OCI-LY1 (cell line): ENCODE measurements at regions not wholly inside any gene's neighbourhood (a gene's known extent, or its start where the extent isn't known, plus 50 kb on each side); places are given as distances from the start of the nearest gene placed in this dataset.
"Not testable (repeated sequence)": the region's sequence is repeated elsewhere in the genome, so short reads cannot be mapped to it uniquely, and the experiment has no call there.

Experiments
- H2AFZ ChIP-seq: fragments of 200-600 bp; sonication (generic), shearing (Covaris generic); 2 replicates; pipeline ENCODE4 v1.6.0; 2014; ENCODE audit warnings: antibody characterized with exemption, mild to moderate bottlenecking, low read length
- H3F3A ChIP-seq: fragments of 200-600 bp; sonication (generic), shearing (Covaris generic); 2 replicates; pipeline ENCODE4 v1.6.0; 2014; ENCODE audit warnings: mild to moderate bottlenecking, antibody characterized with exemption, low read length, moderate library complexity; ENCODE audit not compliant: insufficient read depth
- H3K27ac ChIP-seq: fragments of 200-600 bp; sonication (generic); 2 replicates; pipeline ENCODE4 v1.5.1; 2014; ENCODE audit warnings: low read length, mixed run types, mild to moderate bottlenecking, low read depth; ENCODE audit not compliant: poor library complexity, severe bottlenecking
- H3K27me3 ChIP-seq: fragments of 200-600 bp; sonication (generic); 2 replicates; pipeline ENCODE4 v1.6.0; 2014; ENCODE audit warnings: antibody characterized with exemption, mild to moderate bottlenecking, low read length, moderate library complexity; ENCODE audit not compliant: insufficient read depth
- H3K36me3 ChIP-seq: fragments of 200-600 bp; sonication (generic); 2 replicates; pipeline ENCODE4 v1.6.1; 2014; ENCODE audit warnings: mild to moderate bottlenecking, antibody characterized with exemption, low read length, moderate library complexity, mixed read lengths; ENCODE audit not compliant: insufficient read depth
- H3K4me1 ChIP-seq: fragments of 200-600 bp; sonication (generic); 2 replicates; pipeline ENCODE4 v1.5.1; 2014; ENCODE audit warnings: mild to moderate bottlenecking, low read length, moderate library complexity; ENCODE audit not compliant: insufficient read depth, severe bottlenecking
- H3K4me2 ChIP-seq: fragments of 200-600 bp; sonication (generic), shearing (Covaris generic); 2 replicates; pipeline ENCODE4 v1.6.1; 2014; ENCODE audit warnings: low read length
- H3K4me3 ChIP-seq: fragments of 200-600 bp; sonication (generic); 2 replicates; pipeline ENCODE4 v1.5.1; 2014; ENCODE audit warnings: low read length, low read depth, mild to moderate bottlenecking, mixed read lengths; ENCODE audit not compliant: poor library complexity, severe bottlenecking
- H3K79me2 ChIP-seq: fragments of 200-600 bp; shearing (Covaris generic); 2 replicates; pipeline ENCODE4 v1.6.1; 2016; ENCODE audit warnings: mixed run types, low read length, mixed read lengths; ENCODE audit not compliant: insufficient read depth
- H3K9ac ChIP-seq: fragments of 200-600 bp; sonication (generic), shearing (Covaris generic); 2 replicates; pipeline ENCODE4 v1.6.1; 2014; ENCODE audit warnings: mild to moderate bottlenecking, low read length, mixed read lengths
- H3K9me2 ChIP-seq: fragments of 200-600 bp; sonication (generic), shearing (Covaris generic); 2 replicates; pipeline ENCODE4 v1.6.1; 2014; ENCODE audit warnings: low read depth, mild to moderate bottlenecking, low read length, mixed read lengths
- H3K9me3 ChIP-seq: fragments of 200-600 bp; shearing (Covaris generic); 2 replicates; pipeline ENCODE4 v1.6.1; 2014; ENCODE audit warnings: low read length, mixed read lengths
- H4K20me1 ChIP-seq: fragments of 200-600 bp; sonication (generic), shearing (Covaris generic); 2 replicates; pipeline ENCODE4 v1.6.0; 2016; ENCODE audit warnings: mild to moderate bottlenecking, low read length; ENCODE audit not compliant: insufficient read depth
- CTCF ChIP-seq: fragments of 200-600 bp; sonication (generic), shearing (Covaris generic); IDR thresholded peaks from 2 replicates; pipeline ENCODE4 v1.5.1; 2017; ENCODE audit warnings: mild to moderate bottlenecking, antibody characterized with exemption, low read length, moderate library complexity, mixed read lengths
- EZH2 ChIP-seq: fragments of 200-600 bp; sonication (generic), shearing (Covaris generic); IDR thresholded peaks from 2 replicates; pipeline ENCODE4 v1.8.0; 2017; ENCODE audit warnings: borderline replicate concordance, mixed run types, mild to moderate bottlenecking, antibody characterized with exemption, low read length, moderate library complexity, mixed read lengths

- Histone ChIP-seq H3K27ac (no peak overlapping the region), H3K4me1 (no peaks in the 10 kb centered on the region), H3K36me3 (no peaks in the 10 kb centered on the region), H2AFZ (peak overlapping the region; percentile 82; the same call in 1 of the 2 replicates), H3K9me3 (no peaks in the 10 kb centered on the region), H3K79me2 (no peaks in the 10 kb centered on the region), H3K9ac (no peak overlapping the region), H3K4me3 (no peak overlapping the region), H3F3A (no peaks in the 10 kb centered on the region), H3K9me2 (no peaks in the 10 kb centered on the region), H3K4me2 (no peak overlapping the region), H3K27me3 (no peaks in the 10 kb centered on the region), H4K20me1 (no peaks in the 10 kb centered on the region)
- TF ChIP-seq CTCF (no peak), EZH2 (no peak)
Measured at GRCh38 chr4:134057356-134057755, 144.2 kb downstream of the PABPC4L start.

GRCh38 chr4:134046221-134046620, 155.4 kb downstream of the PABPC4L start:
- not testable (repeated sequence) for H2AFZ ChIP-seq, H3K27ac ChIP-seq, H3K9ac ChIP-seq, H3K4me3 ChIP-seq, H3K27me3 ChIP-seq, H3K79me2 ChIP-seq, H4K20me1 ChIP-seq, H3F3A ChIP-seq, H3K4me1 ChIP-seq, H3K9me2 ChIP-seq, H3K36me3 ChIP-seq, H3K4me2 ChIP-seq, H3K9me3 ChIP-seq

GRCh38 chr4:134045411-134045810, 156.2 kb downstream of the PABPC4L start:
- TF ChIP-seq CTCF: no peak
- no peak for TF ChIP-seq EZH2
- Histone ChIP-seq H3K9me2 (no peaks in the 10 kb centered on the region), H3F3A (no peaks in the 10 kb centered on the region)

GRCh38 chr4:134043266-134043665, 158.3 kb downstream of the PABPC4L start:
- Histone ChIP-seq H3F3A (no peaks in the 10 kb centered on the region), H3K4me2 (no peak overlapping the region), H3K36me3 (no peaks in the 10 kb centered on the region), H3K9me3 (no peaks in the 10 kb centered on the region), H3K4me1 (peaks cover 4% of the 10 kb centered on the region), H3K27ac (no peak overlapping the region), H3K27me3 (no peaks in the 10 kb centered on the region), H3K79me2 (no peaks in the 10 kb centered on the region), H2AFZ (no peak overlapping the region), H3K9me2 (no peaks in the 10 kb centered on the region), H4K20me1 (no peaks in the 10 kb centered on the region), H3K4me3 (no peak overlapping the region), H3K9ac (no peak overlapping the region)
- no peak for TF ChIP-seq CTCF
- no peak for TF ChIP-seq EZH2

More at GRCh38 chr4:134045411-134045810, 156.2 kb downstream of the PABPC4L start:
- no peaks in the 10 kb centered on the region for H3K79me2 ChIP-seq
- H3K9me3 ChIP-seq: no peaks in the 10 kb centered on the region
- peak overlapping the region; percentile 56; the same call in 1 of the 2 replicates for H2AFZ ChIP-seq
- H3K4me2 ChIP-seq: no peak overlapping the region
- H3K9ac ChIP-seq: no peak overlapping the region
- H3K27ac ChIP-seq: no peak overlapping the region
- no peaks in the 10 kb centered on the region for H3K36me3 ChIP-seq
- H3K27me3 ChIP-seq: no peaks in the 10 kb centered on the region
- peaks cover 4% of the 10 kb centered on the region for H3K4me1 ChIP-seq
- H4K20me1 ChIP-seq: no peaks in the 10 kb centered on the region
- no peak overlapping the region for H3K4me3 ChIP-seq
